ENCODE measurements at regions not wholly inside any gene's neighbourhood (a gene's known extent, or its start where the extent isn't known, plus 50 kb on each side); places are given as distances from the start of the nearest gene placed in this dataset.

DNA sequence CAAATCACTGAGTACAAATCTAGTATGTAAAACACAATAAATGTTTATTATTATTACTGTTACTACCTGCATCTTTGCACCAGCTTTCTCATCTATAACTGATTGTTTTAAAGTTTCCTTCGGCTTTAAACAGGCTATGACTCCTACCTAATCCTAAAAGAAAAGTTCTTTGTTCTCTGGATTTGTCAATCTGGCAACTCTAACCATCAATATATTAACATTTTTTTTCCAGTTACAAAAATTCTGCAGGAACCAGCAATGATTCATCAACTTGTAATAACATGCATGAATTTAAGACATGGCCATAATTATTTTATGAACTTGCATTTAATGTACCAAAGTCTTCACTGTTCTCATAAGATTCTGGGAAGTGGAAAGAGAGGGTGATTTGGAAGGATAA is 228.5 kb downstream of the PIK3R1 start:
- DNase-seq = no peak
- Mint-ChIP-seq H3K27ac (no peak overlapping the region), H3K4me3 (no peak overlapping the region), H3K36me3 (no peaks in the 10 kb centered on the region), H3K4me1 (peaks cover 8% of the 10 kb centered on the region), H3K27me3 (ENCODE audit: low read depth in 3 of 3) (no peaks in the 10 kb centered on the region), H3K9me3 (peaks cover 0 to 3% (median 0%) of the 10 kb centered on the region in 7 donors)
- no peaks in the 10 kb centered on the region for H3K4me1 ChIP-seq (ENCODE audit: control insufficient read depth in 1 of 2, insufficient read depth in 2 of 2, low read length in 2 of 2)
- no peak overlapping the region for H2AFZ ChIP-seq (ENCODE audit: insufficient read depth, low read depth, low read length, poor library complexity, severe bottlenecking)
- H4K20me1 ChIP-seq (ENCODE audit: insufficient read depth, low read length) = no peaks in the 10 kb centered on the region
- H3K79me2 ChIP-seq (ENCODE audit: insufficient read depth, low read length) = no peaks in the 10 kb centered on the region
- H3K4me3 ChIP-seq (replicated peaks in 1 of 3; ENCODE audit: low read depth in 2 of 3, low read length in 3 of 3) = no peak overlapping the region
- no peak overlapping the region for H3K27ac ChIP-seq (ENCODE audit: low read depth in 1 of 2, low read length in 2 of 2)
- H3K27me3 ChIP-seq (ENCODE audit: control insufficient read depth in 2 of 2, insufficient read depth in 2 of 2, low read length in 2 of 2) = no peaks in the 10 kb centered on the region
- no CpG with 5 or more reads among the region's 1 CpG for WGBS (ENCODE audit: insufficient coverage)
- H3K4me2 ChIP-seq (replicated peaks; ENCODE audit: extremely low read depth, low read length, poor library complexity, severe bottlenecking) = no peak overlapping the region
- H3K9ac ChIP-seq (ENCODE audit: insufficient read depth, low read length, poor library complexity, severe bottlenecking) = no peak overlapping the region
- intact Hi-C loops (cut with micrococcal nuclease) = no loop called here
- H3K9me3 ChIP-seq (replicated peaks in 1 of 2; ENCODE audit: control insufficient read depth in 1 of 2, insufficient read depth in 1 of 2, low read length in 2 of 2) = no peaks in the 10 kb centered on the region
- TF ChIP-seq, protein P1, sequence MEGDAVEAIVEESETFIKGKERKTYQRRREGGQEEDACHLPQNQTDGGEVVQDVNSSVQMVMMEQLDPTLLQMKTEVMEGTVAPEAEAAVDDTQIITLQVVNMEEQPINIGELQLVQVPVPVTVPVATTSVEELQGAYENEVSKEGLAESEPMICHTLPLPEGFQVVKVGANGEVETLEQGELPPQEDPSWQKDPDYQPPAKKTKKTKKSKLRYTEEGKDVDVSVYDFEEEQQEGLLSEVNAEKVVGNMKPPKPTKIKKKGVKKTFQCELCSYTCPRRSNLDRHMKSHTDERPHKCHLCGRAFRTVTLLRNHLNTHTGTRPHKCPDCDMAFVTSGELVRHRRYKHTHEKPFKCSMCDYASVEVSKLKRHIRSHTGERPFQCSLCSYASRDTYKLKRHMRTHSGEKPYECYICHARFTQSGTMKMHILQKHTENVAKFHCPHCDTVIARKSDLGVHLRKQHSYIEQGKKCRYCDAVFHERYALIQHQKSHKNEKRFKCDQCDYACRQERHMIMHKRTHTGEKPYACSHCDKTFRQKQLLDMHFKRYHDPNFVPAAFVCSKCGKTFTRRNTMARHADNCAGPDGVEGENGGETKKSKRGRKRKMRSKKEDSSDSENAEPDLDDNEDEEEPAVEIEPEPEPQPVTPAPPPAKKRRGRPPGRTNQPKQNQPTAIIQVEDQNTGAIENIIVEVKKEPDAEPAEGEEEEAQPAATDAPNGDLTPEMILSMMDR (IDR thresholded peaks at IDR 0.05) = no peak
- no peaks in the 10 kb centered on the region for H3K36me3 ChIP-seq (replicated peaks in 1 of 2; ENCODE audit: control insufficient read depth in 1 of 2, insufficient read depth in 2 of 2, low read length in 2 of 2)

DNA sequence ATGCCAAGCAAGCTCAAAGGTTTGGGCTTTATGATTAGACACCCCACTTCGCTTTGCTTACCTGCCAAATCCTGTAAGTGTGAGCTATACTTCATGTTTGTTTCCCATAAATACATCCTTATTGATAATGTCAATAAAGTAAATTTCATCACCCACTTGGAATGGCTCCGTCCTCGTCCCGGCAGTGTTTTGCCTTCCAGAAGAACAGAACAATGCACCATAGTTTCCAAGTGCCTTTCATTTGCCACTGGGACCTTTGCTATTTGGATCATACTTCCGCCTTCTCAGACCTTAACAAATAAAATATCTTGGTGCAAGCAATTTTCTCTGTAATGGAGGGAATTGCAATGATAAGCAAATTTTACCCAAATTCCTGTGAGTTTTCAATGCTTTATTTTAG is 229.3 kb downstream of the PIK3R1 start:
- H3K27me3 Mint-ChIP-seq (ENCODE audit: low read depth in 3 of 3) = peaks cover 0 to 1% (median under 1%) of the 10 kb centered on the region in 3 donors
- 100% methylated on average over 3 of the region's 5 CpGs for WGBS (ENCODE audit: insufficient coverage)
- H3K4me3 Mint-ChIP-seq = no peak overlapping the region
- no peak overlapping the region for H3K27ac Mint-ChIP-seq
- DNase-seq = no peak
- H3K9ac ChIP-seq (ENCODE audit: insufficient read depth, low read length, poor library complexity, severe bottlenecking) = no peak overlapping the region
- H3K9me3 ChIP-seq (replicated peaks in 1 of 2; ENCODE audit: control insufficient read depth in 1 of 2, insufficient read depth in 1 of 2, low read length in 2 of 2) = no peaks in the 10 kb centered on the region
- no peaks in the 10 kb centered on the region for H3K4me1 ChIP-seq (ENCODE audit: control insufficient read depth in 1 of 2, insufficient read depth in 2 of 2, low read length in 2 of 2)
- H3K27me3 ChIP-seq (ENCODE audit: control insufficient read depth in 2 of 2, insufficient read depth in 2 of 2, low read length in 2 of 2) = no peaks in the 10 kb centered on the region
- no peaks in the 10 kb centered on the region for H3K79me2 ChIP-seq (ENCODE audit: insufficient read depth, low read length)
- no peaks in the 10 kb centered on the region for H3K36me3 Mint-ChIP-seq
- TF ChIP-seq, protein P1 (IDR thresholded peaks at IDR 0.05) = no peak
- H3K4me2 ChIP-seq (replicated peaks; ENCODE audit: extremely low read depth, low read length, poor library complexity, severe bottlenecking) = no peak overlapping the region
- no peak overlapping the region for H3K27ac ChIP-seq (ENCODE audit: low read depth in 1 of 2, low read length in 2 of 2)
- H2AFZ ChIP-seq (ENCODE audit: insufficient read depth, low read depth, low read length, poor library complexity, severe bottlenecking) = no peak overlapping the region
- H3K4me1 Mint-ChIP-seq = peaks cover 6% of the 10 kb centered on the region
- no peaks in the 10 kb centered on the region for H4K20me1 ChIP-seq (ENCODE audit: insufficient read depth, low read length)
- no peak overlapping the region for H3K4me3 ChIP-seq (replicated peaks in 1 of 3; ENCODE audit: low read depth in 2 of 3, low read length in 3 of 3)
- intact Hi-C loops (cut with micrococcal nuclease) = no loop called here
- peaks cover 0 to 3% (median 0%) of the 10 kb centered on the region in 7 donors for H3K9me3 Mint-ChIP-seq
- H3K36me3 ChIP-seq (replicated peaks in 1 of 2; ENCODE audit: control insufficient read depth in 1 of 2, insufficient read depth in 2 of 2, low read length in 2 of 2) = no peaks in the 10 kb centered on the region

Measured in CD14-positive monocyte (primary cell).